ENCODE measurements at regions not wholly inside any gene's neighbourhood (a gene's known extent, or its start where the extent isn't known, plus 50 kb on each side); places are given as distances from the start of the nearest gene placed in this dataset.
"Not testable (repeated sequence)": the region's sequence is repeated elsewhere in the genome, so short reads cannot be mapped to it uniquely, and the experiment has no call there.

- not testable (repeated sequence) for H3K4me3 ChIP-seq; H3F3A ChIP-seq (replicated peaks; ENCODE audit: low read depth); H3K27ac Mint-ChIP-seq; H3K36me3 ChIP-seq (ENCODE audit: insufficient read depth); ATAC-seq; H3K4me2 ChIP-seq; H3K4me3 Mint-ChIP-seq; H3K27me3 ChIP-seq (ENCODE audit: insufficient read depth); H3K27me3 Mint-ChIP-seq (ENCODE audit: insufficient read depth, low read depth, poor library complexity); H4K20me1 ChIP-seq (replicated peaks; ENCODE audit: insufficient read depth); H3K79me2 ChIP-seq (replicated peaks; ENCODE audit: insufficient read depth); H2AFZ ChIP-seq; H3K36me3 Mint-ChIP-seq (ENCODE audit: low read depth); H3K9me2 ChIP-seq (ENCODE audit: insufficient read depth); H3K27ac ChIP-seq (ENCODE audit: low read depth); H3K4me1 ChIP-seq (ENCODE audit: insufficient read depth); DNase-seq (ENCODE audit: low spot score)
- Mint-ChIP-seq H3K4me1 (peaks cover 12% of the 10 kb centered on the region), H3K9me3 (peaks cover 26% of the 10 kb centered on the region)
These were observed 146.1 kb downstream of the WNT7A start for GRCh38 chr3:13733726-13734125.

DNA sequence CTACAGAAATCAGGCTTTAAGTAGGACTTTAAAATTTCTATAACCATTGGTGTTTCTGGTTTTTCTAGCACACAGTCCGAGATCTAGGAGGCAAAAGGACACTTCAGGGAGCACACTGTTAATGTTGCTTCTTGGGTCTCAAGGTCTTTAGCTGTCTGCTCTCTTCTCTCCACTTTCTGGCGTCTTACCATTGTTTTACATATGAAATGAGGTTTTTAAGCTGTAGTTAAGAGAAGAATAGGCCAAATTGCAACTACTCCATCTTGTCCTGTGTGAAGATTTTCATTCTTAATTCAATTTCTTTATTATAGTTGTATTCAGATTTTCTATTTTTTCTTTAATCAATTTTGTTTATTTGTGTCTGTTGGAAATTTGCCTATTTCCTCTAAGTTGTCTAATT, 151.4 kb downstream of the WNT7A start:
- peak overlapping the region; percentile 4; the same call in 1 of the 2 replicates for H3K4me3 ChIP-seq
- Mint-ChIP-seq H3K9me3 (peaks cover 21% of the 10 kb centered on the region), H3K4me1 (peaks cover 25% of the 10 kb centered on the region), H3K27me3 (ENCODE audit: insufficient read depth, low read depth, poor library complexity) (peaks cover 8% of the 10 kb centered on the region), H3K36me3 (ENCODE audit: low read depth) (peaks cover 8% of the 10 kb centered on the region; the same call in 2 of the 3 replicates), H3K4me3 (peak overlapping the region; percentile 46), H3K27ac (peak overlapping the region; percentile 91)
- H3K27ac ChIP-seq (ENCODE audit: low read depth), result peak overlapping the region; percentile 45
- no peaks in the 10 kb centered on the region for H3K79me2 ChIP-seq (replicated peaks; ENCODE audit: insufficient read depth)
- H3K9me2 ChIP-seq (ENCODE audit: insufficient read depth), result no peaks in the 10 kb centered on the region
- H3K27me3 ChIP-seq (ENCODE audit: insufficient read depth), result no peaks in the 10 kb centered on the region
- TF ChIP-seq ZNF114 (CRISPR knock-in tag; IDR thresholded peaks at IDR 0.05) (0 out of 2 replicates have a peak, but pooled peaks have one; percentile 62), NANOG (IDR thresholded peaks at IDR 0.05; ENCODE audit: borderline replicate concordance) (peak; percentile 90), JUNB (IDR thresholded peaks at IDR 0.05; ENCODE audit: unreplicated experiment) (no peak), ZNF331 (CRISPR knock-in tag; IDR thresholded peaks at IDR 0.05; ENCODE audit: low read depth) (no peak)
- TF ChIP-seq, protein P1, sequence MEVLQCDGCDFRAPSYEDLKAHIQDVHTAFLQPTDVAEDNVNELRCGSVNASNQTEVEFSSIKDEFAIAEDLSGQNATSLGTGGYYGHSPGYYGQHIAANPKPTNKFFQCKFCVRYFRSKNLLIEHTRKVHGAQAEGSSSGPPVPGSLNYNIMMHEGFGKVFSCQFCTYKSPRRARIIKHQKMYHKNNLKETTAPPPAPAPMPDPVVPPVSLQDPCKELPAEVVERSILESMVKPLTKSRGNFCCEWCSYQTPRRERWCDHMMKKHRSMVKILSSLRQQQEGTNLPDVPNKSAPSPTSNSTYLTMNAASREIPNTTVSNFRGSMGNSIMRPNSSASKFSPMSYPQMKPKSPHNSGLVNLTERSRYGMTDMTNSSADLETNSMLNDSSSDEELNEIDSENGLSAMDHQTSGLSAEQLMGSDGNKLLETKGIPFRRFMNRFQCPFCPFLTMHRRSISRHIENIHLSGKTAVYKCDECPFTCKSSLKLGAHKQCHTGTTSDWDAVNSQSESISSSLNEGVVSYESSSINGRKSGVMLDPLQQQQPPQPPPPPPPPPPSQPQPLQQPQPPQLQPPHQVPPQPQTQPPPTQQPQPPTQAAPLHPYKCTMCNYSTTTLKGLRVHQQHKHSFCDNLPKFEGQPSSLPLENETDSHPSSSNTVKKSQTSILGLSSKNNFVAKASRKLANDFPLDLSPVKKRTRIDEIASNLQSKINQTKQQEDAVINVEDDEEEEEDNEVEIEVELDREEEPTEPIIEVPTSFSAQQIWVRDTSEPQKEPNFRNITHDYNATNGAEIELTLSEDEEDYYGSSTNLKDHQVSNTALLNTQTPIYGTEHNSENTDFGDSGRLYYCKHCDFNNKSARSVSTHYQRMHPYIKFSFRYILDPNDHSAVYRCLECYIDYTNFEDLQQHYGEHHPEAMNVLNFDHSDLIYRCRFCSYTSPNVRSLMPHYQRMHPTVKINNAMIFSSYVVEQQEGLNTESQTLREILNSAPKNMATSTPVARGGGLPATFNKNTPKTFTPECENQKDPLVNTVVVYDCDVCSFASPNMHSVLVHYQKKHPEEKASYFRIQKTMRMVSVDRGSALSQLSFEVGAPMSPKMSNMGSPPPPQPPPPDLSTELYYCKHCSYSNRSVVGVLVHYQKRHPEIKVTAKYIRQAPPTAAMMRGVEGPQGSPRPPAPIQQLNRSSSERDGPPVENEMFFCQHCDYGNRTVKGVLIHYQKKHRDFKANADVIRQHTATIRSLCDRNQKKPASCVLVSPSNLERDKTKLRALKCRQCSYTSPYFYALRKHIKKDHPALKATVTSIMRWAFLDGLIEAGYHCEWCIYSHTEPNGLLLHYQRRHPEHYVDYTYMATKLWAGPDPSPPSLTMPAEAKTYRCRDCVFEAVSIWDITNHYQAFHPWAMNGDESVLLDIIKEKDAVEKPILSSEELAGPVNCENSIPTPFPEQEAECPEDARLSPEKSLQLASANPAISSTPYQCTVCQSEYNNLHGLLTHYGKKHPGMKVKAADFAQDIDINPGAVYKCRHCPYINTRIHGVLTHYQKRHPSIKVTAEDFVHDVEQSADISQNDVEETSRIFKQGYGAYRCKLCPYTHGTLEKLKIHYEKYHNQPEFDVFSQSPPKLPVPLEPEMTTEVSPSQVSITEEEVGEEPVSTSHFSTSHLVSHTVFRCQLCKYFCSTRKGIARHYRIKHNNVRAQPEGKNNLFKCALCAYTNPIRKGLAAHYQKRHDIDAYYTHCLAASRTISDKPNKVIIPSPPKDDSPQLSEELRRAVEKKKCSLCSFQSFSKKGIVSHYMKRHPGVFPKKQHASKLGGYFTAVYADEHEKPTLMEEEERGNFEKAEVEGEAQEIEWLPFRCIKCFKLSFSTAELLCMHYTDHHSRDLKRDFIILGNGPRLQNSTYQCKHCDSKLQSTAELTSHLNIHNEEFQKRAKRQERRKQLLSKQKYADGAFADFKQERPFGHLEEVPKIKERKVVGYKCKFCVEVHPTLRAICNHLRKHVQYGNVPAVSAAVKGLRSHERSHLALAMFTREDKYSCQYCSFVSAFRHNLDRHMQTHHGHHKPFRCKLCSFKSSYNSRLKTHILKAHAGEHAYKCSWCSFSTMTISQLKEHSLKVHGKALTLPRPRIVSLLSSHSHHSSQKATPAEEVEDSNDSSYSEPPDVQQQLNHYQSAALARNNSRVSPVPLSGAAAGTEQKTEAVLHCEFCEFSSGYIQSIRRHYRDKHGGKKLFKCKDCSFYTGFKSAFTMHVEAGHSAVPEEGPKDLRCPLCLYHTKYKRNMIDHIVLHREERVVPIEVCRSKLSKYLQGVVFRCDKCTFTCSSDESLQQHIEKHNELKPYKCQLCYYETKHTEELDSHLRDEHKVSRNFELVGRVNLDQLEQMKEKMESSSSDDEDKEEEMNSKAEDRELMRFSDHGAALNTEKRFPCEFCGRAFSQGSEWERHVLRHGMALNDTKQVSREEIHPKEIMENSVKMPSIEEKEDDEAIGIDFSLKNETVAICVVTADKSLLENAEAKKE (CRISPR knock-in tag; IDR thresholded peaks at IDR 0.05), result peak; percentile 87
- H4K20me1 ChIP-seq (replicated peaks; ENCODE audit: insufficient read depth), result no peaks in the 10 kb centered on the region
- no peaks in the 10 kb centered on the region for H3K36me3 ChIP-seq (ENCODE audit: insufficient read depth)
- ATAC-seq (peak; percentile 98), DNase-seq (ENCODE audit: low spot score) (peak; percentile 73)
- H2AFZ ChIP-seq, result no peak overlapping the region
- H3K4me1 ChIP-seq (ENCODE audit: insufficient read depth), result peaks cover 23% of the 10 kb centered on the region
- H3F3A ChIP-seq (replicated peaks; ENCODE audit: low read depth), result no peaks in the 10 kb centered on the region
- peak overlapping the region; percentile 17 for H3K4me2 ChIP-seq

Measured in GM23338 (cell line).